H1 (cell line): ENCODE measurements at regions not wholly inside any gene's neighbourhood (a gene's known extent, or its start where the extent isn't known, plus 50 kb on each side); places are given as distances from the start of the nearest gene placed in this dataset.

Experiments
- CTCF ChIA-PET: fragments of 300-600 bp; sonication (Branson Sonifier 250); formaldehyde crosslinking; loops from one replicate; lab custom pipeline; 2021; ENCODE audit not compliant: partially characterized antibody; lab: Charles Lee
- POLR2A ChIA-PET: fragments of 300-600 bp; sonication (Branson Sonifier 250); formaldehyde crosslinking; loops from one replicate; lab custom pipeline; 2021; ENCODE audit warnings: inconsistent platforms; ENCODE audit not compliant: partially characterized antibody; lab: Charles Lee
- DNase-seq, 2 experiments: peaks; one replicate each; pipeline versions ENCODE4 v3.0.0 to v3.0.0-alpha.2; 2010 to 2022; ENCODE audit warnings: low spot score in 2 of 2, low read depth in 1 of 2, mixed read lengths in 1 of 2
- FAIRE-seq: peaks from 2 replicates; lab custom pipeline; 2011; peaks lifted over from hg19 to GRCh38; lab: Jason Lieb, UNC
- H2AFZ ChIP-seq: 2 replicates; pipeline ENCODE4 v1.8.1; 2012; ENCODE audit warnings: low read length, inconsistent platforms
- H2AK5ac ChIP-seq: 2 replicates; pipeline ENCODE4 v1.6.1; 2013; ENCODE audit warnings: low read depth, low read length
- H2BK120ac ChIP-seq: replicated peaks from 2 replicates; pipeline ENCODE3; 2013; ENCODE audit warnings: low read depth, low read length, inconsistent platforms
- H2BK12ac ChIP-seq: 2 replicates; pipeline ENCODE4 v1.6.1; 2013; ENCODE audit warnings: low read depth, low read length
- H2BK15ac ChIP-seq: 2 replicates; pipeline ENCODE4 v1.6.1; 2013; ENCODE audit warnings: low read length
- H2BK20ac ChIP-seq: 2 replicates; pipeline ENCODE4 v1.6.1; 2013; ENCODE audit warnings: low read length
- H2BK5ac ChIP-seq: 2 replicates; pipeline ENCODE4 v1.6.1; 2013; ENCODE audit warnings: low read depth, low read length
- H3K14ac ChIP-seq: 2 replicates; pipeline ENCODE4 v1.6.1; 2013; ENCODE audit warnings: inconsistent platforms; ENCODE audit not compliant: insufficient read length
- H3K18ac ChIP-seq: 2 replicates; pipeline ENCODE4 v1.6.1; 2013; ENCODE audit warnings: low read length; ENCODE audit errors: extremely low read depth
- H3K23ac ChIP-seq: 2 replicates; pipeline ENCODE4 v1.6.1; 2013; ENCODE audit warnings: inconsistent platforms; ENCODE audit not compliant: insufficient read length
- H3K23me2 ChIP-seq: 2 replicates; pipeline ENCODE4 v1.6.1; 2013; ENCODE audit warnings: low read depth, low read length
- H3K27ac ChIP-seq: 2 replicates; pipeline ENCODE4 v1.6.1; 2011; ENCODE audit warnings: low read depth, low read length, inconsistent platforms
- H3K27me3 ChIP-seq, 4 experiments: replicated peaks in 1 of 4; 1 replicate in 1 of 4; 2 replicates in 3 of 4; pipeline versions ENCODE4 v1.6.1 to v1.8.1; 2011 to 2013; ENCODE audit warnings: low read length in 3 of 4, mild to moderate bottlenecking in 3 of 4, inconsistent platforms in 2 of 4, mixed read lengths in 2 of 4, moderate library complexity in 1 of 4; ENCODE audit not compliant: control insufficient read depth in 3 of 4, insufficient read depth in 3 of 4; ENCODE audit errors: extremely low read depth in 1 of 4
- H3K36me3 ChIP-seq, 4 experiments: 2 replicates each; pipeline versions ENCODE4 v1.6.1 to v1.8.1; 2011 to 2013; ENCODE audit warnings: mild to moderate bottlenecking in 4 of 4, low read length in 3 of 4, moderate library complexity in 2 of 4, control low read depth in 1 of 4, inconsistent platforms in 1 of 4; ENCODE audit not compliant: insufficient read depth in 4 of 4, control insufficient read depth in 2 of 4
- H3K4ac ChIP-seq: replicated peaks from 2 replicates; pipeline ENCODE3; 2013; ENCODE audit warnings: low read length, low read depth, mixed read lengths, inconsistent platforms; ENCODE audit not compliant: insufficient read length
- H3K4me1 ChIP-seq, 4 experiments: replicated peaks in 1 of 4; 1 replicate in 1 of 4; 2 replicates in 3 of 4; pipeline versions ENCODE4 v1.6.1 to v1.8.1; 2011 to 2013; ENCODE audit warnings: low read length in 3 of 4, inconsistent platforms in 2 of 4, mixed read lengths in 1 of 4; ENCODE audit not compliant: insufficient read depth in 4 of 4, control insufficient read depth in 3 of 4
- H3K4me2 ChIP-seq, 2 experiments: 2 replicates each; pipeline versions ENCODE4 v1.6.1 to v1.8.1; 2011 to 2013; ENCODE audit warnings: low read depth in 2 of 2, low read length in 2 of 2, control low read depth in 1 of 2, inconsistent platforms in 1 of 2, mild to moderate bottlenecking in 1 of 2; ENCODE audit not compliant: insufficient read depth in 1 of 2
- H3K4me3 ChIP-seq, 4 experiments: fragments of 200-600, 300-600 bp in 1 of 4; sonication (generic), shearing (Covaris generic), sonication (Bioruptor Twin) in 1 of 4; 2 replicates each; pipeline versions ENCODE4 v1.5.1 to v1.8.1; 2011 to 2016; ENCODE audit warnings: low read length in 4 of 4, low read depth in 3 of 4, control low read depth in 2 of 4, inconsistent platforms in 2 of 4, mild to moderate bottlenecking in 2 of 4, mixed read lengths in 1 of 4, moderate library complexity in 1 of 4; ENCODE audit not compliant: insufficient read depth in 2 of 4; ENCODE audit errors: extremely low read depth in 1 of 4
- H3K56ac ChIP-seq: replicated peaks from 2 replicates; pipeline ENCODE3; 2013; ENCODE audit warnings: low read depth, mild to moderate bottlenecking, mixed read lengths, low read length, inconsistent platforms; ENCODE audit not compliant: insufficient read length
- H3K79me1 ChIP-seq: 2 replicates; pipeline ENCODE4 v1.6.1; 2013; ENCODE audit warnings: low read depth, low read length, control low read depth
- H3K79me2 ChIP-seq, 2 experiments: 2 replicates each; pipeline versions ENCODE4 v1.6.1 to v1.8.1; 2012 to 2013; ENCODE audit warnings: low read length in 2 of 2, mild to moderate bottlenecking in 2 of 2, inconsistent platforms in 1 of 2; ENCODE audit not compliant: insufficient read depth in 2 of 2, control insufficient read depth in 1 of 2
- H3K9ac ChIP-seq, 4 experiments: replicated peaks in 1 of 4; 1 replicate in 1 of 4; 2 replicates in 3 of 4; pipeline versions ENCODE4 v1.6.1 to v1.8.1; 2011 to 2013; ENCODE audit warnings: low read depth in 3 of 4, low read length in 3 of 4, control low read depth in 2 of 4, mild to moderate bottlenecking in 2 of 4, moderate library complexity in 2 of 4, inconsistent platforms in 1 of 4; ENCODE audit errors: extremely low read depth in 1 of 4
- H3K9me3 ChIP-seq, 2 experiments: 2 replicates each; pipeline versions ENCODE4 v1.6.1 to v1.8.1; 2012 to 2013; ENCODE audit warnings: mild to moderate bottlenecking in 2 of 2, moderate library complexity in 2 of 2, control low read depth in 1 of 2, inconsistent platforms in 1 of 2, low read depth in 1 of 2, low read length in 1 of 2, mixed read lengths in 1 of 2; ENCODE audit not compliant: insufficient read depth in 2 of 2
- H4K20me1 ChIP-seq, 2 experiments: replicated peaks in 1 of 2; 2 replicates each; pipeline versions ENCODE3 to v1.8.1; 2011 to 2013; ENCODE audit warnings: inconsistent platforms in 2 of 2, low read length in 2 of 2, mild to moderate bottlenecking in 1 of 2; ENCODE audit not compliant: insufficient read depth in 2 of 2, control insufficient read depth in 1 of 2
- H4K5ac ChIP-seq: 2 replicates; pipeline ENCODE4 v1.6.1; 2013; ENCODE audit warnings: low read length, low read depth, mixed read lengths, inconsistent platforms; ENCODE audit not compliant: insufficient read length
- H4K8ac ChIP-seq: 2 replicates; pipeline ENCODE4 v1.8.0; 2013; ENCODE audit warnings: mild to moderate bottlenecking, moderate library complexity, low read length, inconsistent platforms; ENCODE audit not compliant: insufficient read depth; ENCODE audit errors: extremely low read depth
- H4K91ac ChIP-seq: replicated peaks from 2 replicates; pipeline ENCODE3; 2013; ENCODE audit warnings: low read length, mixed read lengths, inconsistent platforms; ENCODE audit not compliant: insufficient read length
- BRCA1 ChIP-seq: IDR thresholded peaks from 2 replicates; pipeline ENCODE4 v1.6.1; 2012; ENCODE audit warnings: low read depth, low read length, improper control_type of control experiment
- JUND ChIP-seq: IDR thresholded peaks from 2 replicates; pipeline ENCODE4 v1.6.1; 2011; ENCODE audit warnings: mild to moderate bottlenecking, improper control_type of control experiment, low read length
- KDM5A ChIP-seq: fragments of 200-600 bp; IDR thresholded peaks from 2 replicates; pipeline ENCODE4 v1.7.1; 2012; ENCODE audit warnings: mild to moderate bottlenecking, low read length, inconsistent platforms, mixed read lengths
- MAFK ChIP-seq: IDR thresholded peaks from 2 replicates; pipeline ENCODE4 v1.6.1; 2012; ENCODE audit warnings: low read depth, mild to moderate bottlenecking, improper control_type of control experiment, low read length
- NANOG ChIP-seq: IDR thresholded peaks from 2 replicates; pipeline ENCODE4 v1.6.1; 2011; ENCODE audit warnings: low read length, low read depth, mild to moderate bottlenecking, inconsistent platforms; ENCODE audit not compliant: insufficient read depth, poor library complexity, severe bottlenecking
- SIRT6 ChIP-seq: IDR thresholded peaks from one replicate; pipeline ENCODE4 v1.7.1; 2012; ENCODE audit warnings: low read length, inconsistent platforms
- SIX5 ChIP-seq: IDR thresholded peaks from 2 replicates; pipeline ENCODE4 v1.6.1; 2011; ENCODE audit warnings: mild to moderate bottlenecking, low read depth, low read length
- SUZ12 ChIP-seq: fragments of 200-600 bp; sonication (generic); IDR thresholded peaks from 2 replicates; pipeline ENCODE4 v1.6.1; 2012; ENCODE audit warnings: mild to moderate bottlenecking, inconsistent platforms, low read length, moderate library complexity, mixed read lengths
- USF2 ChIP-seq: IDR thresholded peaks from 2 replicates; pipeline ENCODE4 v1.6.1; 2011; ENCODE audit warnings: low read length, improper control_type of control experiment
- YY1 ChIP-seq: IDR thresholded peaks from 2 replicates; pipeline ENCODE4 v1.6.1; 2011; ENCODE audit warnings: low read depth, mild to moderate bottlenecking, low read length
- WGBS, 2 experiments: shearing (Covaris generic) in 1 of 2; methylation state at CpG; one replicate each; pipeline versions ENCODE4 v1.1.6 to v1.1.7; 2013 to 2015; ENCODE audit warnings: low lambda C conversion rate in 2 of 2, mixed read lengths in 2 of 2, inconsistent platforms in 1 of 2, low coverage in 1 of 2, missing lambda C conversion rate in 1 of 2; ENCODE audit not compliant: insufficient replicate concordance in 2 of 2, insufficient coverage in 1 of 2, insufficient read length in 1 of 2; ENCODE audit errors: extremely low coverage in 1 of 2, missing lambda C conversion rate in 1 of 2; 5-methylcytosine and 5-hydroxymethylcytosine counted together
- TF ChIP-seq, protein P1 (sequence below): IDR thresholded peaks from 2 replicates; pipeline ENCODE4 v1.6.1; 2012; ENCODE audit warnings: inconsistent platforms

- H3K4me2 ChIP-seq = no peak overlapping the region
- no peaks in the 10 kb centered on the region for H3K79me1 ChIP-seq
- no peak overlapping the region for H3K23ac ChIP-seq
- H2BK120ac ChIP-seq = no peak overlapping the region
- H2BK20ac ChIP-seq = no peak overlapping the region
- no peaks in the 10 kb centered on the region for H3K36me3 ChIP-seq
- no peak overlapping the region for H3K56ac ChIP-seq
- no peaks in the 10 kb centered on the region for H4K20me1 ChIP-seq
- no peak overlapping the region for H4K5ac ChIP-seq
- ChIA-PET POLR2A (interaction anchor here (0.7 to 1.7 kb wide), 3 partner anchors 9 to 14 kb away, joined by 3 to 7 read pairs (median 3); no protein-coding TSS in a partner anchor), CTCF (no interaction called here)
- H3K4me1 ChIP-seq = peaks cover 0 to 2% (median 0%) of the 10 kb centered on the region in 4 experiments; a peak in 1 of 7 replicates
- no peak overlapping the region for H3K4ac ChIP-seq
- no peak overlapping the region for H3K18ac ChIP-seq
- no peak overlapping the region for H4K91ac ChIP-seq
- no peak overlapping the region for H2AFZ ChIP-seq
- H3K14ac ChIP-seq = no peak overlapping the region
- no peaks in the 10 kb centered on the region for H3K23me2 ChIP-seq
- no peak overlapping the region for H3K4me3 ChIP-seq
- DNase-seq (no peak), FAIRE-seq (no peak)
- H3K9ac ChIP-seq = no peak overlapping the region
- H2BK15ac ChIP-seq = no peak overlapping the region
- H3K27me3 ChIP-seq = no peaks in the 10 kb centered on the region
- H3K9me3 ChIP-seq = no peaks in the 10 kb centered on the region
- H2BK5ac ChIP-seq = no peak overlapping the region
- no peak overlapping the region for H3K27ac ChIP-seq
- H4K8ac ChIP-seq = no peak overlapping the region
- WGBS, 2 experiments = 94% methylated on average over 2 of the region's 2 CpGs; no CpG with 5 or more reads in 1 of the 2 experiments
- TF ChIP-seq SIRT6 (no peak), NANOG (no peak), YY1 (no peak), KDM5A (no peak), JUND (no peak), MAFK (no peak), SIX5 (no peak), SUZ12 (no peak), BRCA1 (no peak), USF2 (no peak)
- TF ChIP-seq, protein P1, sequence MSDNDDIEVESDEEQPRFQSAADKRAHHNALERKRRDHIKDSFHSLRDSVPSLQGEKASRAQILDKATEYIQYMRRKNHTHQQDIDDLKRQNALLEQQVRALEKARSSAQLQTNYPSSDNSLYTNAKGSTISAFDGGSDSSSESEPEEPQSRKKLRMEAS = no peak
- no peak overlapping the region for H2AK5ac ChIP-seq
- H2BK12ac ChIP-seq = no peak overlapping the region
- H3K79me2 ChIP-seq = no peaks in the 10 kb centered on the region
Observed at GRCh38 chr10:32130788-32131187, 74.6 kb upstream of the KIF5B start.
